ENCODE measurements at regions not wholly inside any gene's neighbourhood (a gene's known extent, or its start where the extent isn't known, plus 50 kb on each side); places are given as distances from the start of the nearest gene placed in this dataset.

- TF ChIP-seq, protein P1, sequence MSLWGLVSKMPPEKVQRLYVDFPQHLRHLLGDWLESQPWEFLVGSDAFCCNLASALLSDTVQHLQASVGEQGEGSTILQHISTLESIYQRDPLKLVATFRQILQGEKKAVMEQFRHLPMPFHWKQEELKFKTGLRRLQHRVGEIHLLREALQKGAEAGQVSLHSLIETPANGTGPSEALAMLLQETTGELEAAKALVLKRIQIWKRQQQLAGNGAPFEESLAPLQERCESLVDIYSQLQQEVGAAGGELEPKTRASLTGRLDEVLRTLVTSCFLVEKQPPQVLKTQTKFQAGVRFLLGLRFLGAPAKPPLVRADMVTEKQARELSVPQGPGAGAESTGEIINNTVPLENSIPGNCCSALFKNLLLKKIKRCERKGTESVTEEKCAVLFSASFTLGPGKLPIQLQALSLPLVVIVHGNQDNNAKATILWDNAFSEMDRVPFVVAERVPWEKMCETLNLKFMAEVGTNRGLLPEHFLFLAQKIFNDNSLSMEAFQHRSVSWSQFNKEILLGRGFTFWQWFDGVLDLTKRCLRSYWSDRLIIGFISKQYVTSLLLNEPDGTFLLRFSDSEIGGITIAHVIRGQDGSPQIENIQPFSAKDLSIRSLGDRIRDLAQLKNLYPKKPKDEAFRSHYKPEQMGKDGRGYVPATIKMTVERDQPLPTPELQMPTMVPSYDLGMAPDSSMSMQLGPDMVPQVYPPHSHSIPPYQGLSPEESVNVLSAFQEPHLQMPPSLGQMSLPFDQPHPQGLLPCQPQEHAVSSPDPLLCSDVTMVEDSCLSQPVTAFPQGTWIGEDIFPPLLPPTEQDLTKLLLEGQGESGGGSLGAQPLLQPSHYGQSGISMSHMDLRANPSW (CRISPR knock-in tag; conservative IDR thresholded peaks at IDR 0.05; ENCODE audit: low read depth): no peak
- TF ChIP-seq HMGA2 (CRISPR knock-in tag; IDR thresholded peaks at IDR 0.05) (no peak), E2F4 (CRISPR knock-in tag; IDR thresholded peaks at IDR 0.05; ENCODE audit: borderline replicate concordance, low read depth) (no peak), ZMAT4 (CRISPR knock-in tag; IDR thresholded peaks at IDR 0.05) (no peak), SMAD4 (CRISPR knock-in tag; IDR thresholded peaks at IDR 0.05) (no peak), AR (CRISPR knock-in tag; IDR thresholded peaks at IDR 0.05) (no peak), ESRRA (CRISPR knock-in tag; IDR thresholded peaks at IDR 0.05; ENCODE audit: borderline replicate concordance) (no peak), ETV6 (CRISPR knock-in tag; IDR thresholded peaks at IDR 0.05) (no peak), ATF1 (CRISPR knock-in tag; IDR thresholded peaks at IDR 0.05) (no peak)
- TF ChIP-seq, protein P2, sequence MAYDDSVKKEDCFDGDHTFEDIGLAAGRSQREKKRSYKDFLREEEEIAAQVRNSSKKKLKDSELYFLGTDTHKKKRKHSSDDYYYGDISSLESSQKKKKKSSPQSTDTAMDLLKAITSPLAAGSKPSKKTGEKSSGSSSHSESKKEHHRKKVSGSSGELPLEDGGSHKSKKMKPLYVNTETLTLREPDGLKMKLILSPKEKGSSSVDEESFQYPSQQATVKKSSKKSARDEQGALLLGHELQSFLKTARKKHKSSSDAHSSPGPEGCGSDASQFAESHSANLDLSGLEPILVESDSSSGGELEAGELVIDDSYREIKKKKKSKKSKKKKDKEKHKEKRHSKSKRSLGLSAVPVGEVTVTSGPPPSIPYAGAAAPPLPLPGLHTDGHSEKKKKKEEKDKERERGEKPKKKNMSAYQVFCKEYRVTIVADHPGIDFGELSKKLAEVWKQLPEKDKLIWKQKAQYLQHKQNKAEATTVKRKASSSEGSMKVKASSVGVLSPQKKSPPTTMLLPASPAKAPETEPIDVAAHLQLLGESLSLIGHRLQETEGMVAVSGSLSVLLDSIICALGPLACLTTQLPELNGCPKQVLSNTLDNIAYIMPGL (CRISPR knock-in tag; IDR thresholded peaks at IDR 0.05): no peak
- TF ChIP-seq, protein P3, sequence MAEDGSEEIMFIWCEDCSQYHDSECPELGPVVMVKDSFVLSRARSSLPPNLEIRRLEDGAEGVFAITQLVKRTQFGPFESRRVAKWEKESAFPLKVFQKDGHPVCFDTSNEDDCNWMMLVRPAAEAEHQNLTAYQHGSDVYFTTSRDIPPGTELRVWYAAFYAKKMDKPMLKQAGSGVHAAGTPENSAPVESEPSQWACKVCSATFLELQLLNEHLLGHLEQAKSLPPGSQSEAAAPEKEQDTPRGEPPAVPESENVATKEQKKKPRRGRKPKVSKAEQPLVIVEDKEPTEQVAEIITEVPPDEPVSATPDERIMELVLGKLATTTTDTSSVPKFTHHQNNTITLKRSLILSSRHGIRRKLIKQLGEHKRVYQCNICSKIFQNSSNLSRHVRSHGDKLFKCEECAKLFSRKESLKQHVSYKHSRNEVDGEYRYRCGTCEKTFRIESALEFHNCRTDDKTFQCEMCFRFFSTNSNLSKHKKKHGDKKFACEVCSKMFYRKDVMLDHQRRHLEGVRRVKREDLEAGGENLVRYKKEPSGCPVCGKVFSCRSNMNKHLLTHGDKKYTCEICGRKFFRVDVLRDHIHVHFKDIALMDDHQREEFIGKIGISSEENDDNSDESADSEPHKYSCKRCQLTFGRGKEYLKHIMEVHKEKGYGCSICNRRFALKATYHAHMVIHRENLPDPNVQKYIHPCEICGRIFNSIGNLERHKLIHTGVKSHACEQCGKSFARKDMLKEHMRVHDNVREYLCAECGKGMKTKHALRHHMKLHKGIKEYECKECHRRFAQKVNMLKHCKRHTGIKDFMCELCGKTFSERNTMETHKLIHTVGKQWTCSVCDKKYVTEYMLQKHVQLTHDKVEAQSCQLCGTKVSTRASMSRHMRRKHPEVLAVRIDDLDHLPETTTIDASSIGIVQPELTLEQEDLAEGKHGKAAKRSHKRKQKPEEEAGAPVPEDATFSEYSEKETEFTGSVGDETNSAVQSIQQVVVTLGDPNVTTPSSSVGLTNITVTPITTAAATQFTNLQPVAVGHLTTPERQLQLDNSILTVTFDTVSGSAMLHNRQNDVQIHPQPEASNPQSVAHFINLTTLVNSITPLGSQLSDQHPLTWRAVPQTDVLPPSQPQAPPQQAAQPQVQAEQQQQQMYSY (CRISPR knock-in tag; IDR thresholded peaks at IDR 0.05): no peak
Observed at GRCh38 chr9:18275313-18275990, 198.5 kb upstream of the ADAMTSL1 start (continued).

- DNase-seq (ENCODE audit: low spot score) (no peak), ATAC-seq (no peak)
- no peak for TF ChIP-seq IRF2 (CRISPR knock-in tag; IDR thresholded peaks at IDR 0.05; ENCODE audit: borderline replicate concordance, low read depth)
- no peak for TF ChIP-seq ZNF138 (CRISPR knock-in tag; conservative IDR thresholded peaks at IDR 0.05)
- no peak for TF ChIP-seq ZNF396 (CRISPR knock-in tag; IDR thresholded peaks at IDR 0.05; ENCODE audit: borderline replicate concordance)
- TF ChIP-seq ZNF416 (CRISPR knock-in tag; IDR thresholded peaks at IDR 0.05): no peak
- TF ChIP-seq FOXP1 (CRISPR knock-in tag; IDR thresholded peaks at IDR 0.05; ENCODE audit: borderline replicate concordance): no peak
- TF ChIP-seq ZNF232 (CRISPR knock-in tag; IDR thresholded peaks at IDR 0.05): no peak
- Mint-ChIP-seq H3K9me3 (peaks cover 26% of the 10 kb centered on the region), H3K27me3 (ENCODE audit: low read depth) (no peaks in the 10 kb centered on the region), H3K4me1 (peaks cover 8% of the 10 kb centered on the region), H3K36me3 (peaks cover 10% of the 10 kb centered on the region), H3K4me3 (no peak overlapping the region), H3K27ac (no peak overlapping the region)
- POLR2A ChIA-PET: no interaction called here
- CTCF ChIA-PET: no interaction called here
Observed at GRCh38 chr9:18281291-18281690, 192.7 kb upstream of the ADAMTSL1 start.

Data from WTC11 (cell line).